ENCODE measurements at regions not wholly inside any gene's neighbourhood (a gene's known extent, or its start where the extent isn't known, plus 50 kb on each side); places are given as distances from the start of the nearest gene placed in this dataset.

GRCh38 chr7:145263886-145264285 lies 428.0 kb upstream of the TPK1 start:
- DNase-seq: no peak
- WGBS: 0% methylated on average over 1 of the region's 1 CpG
- intact Hi-C loops (cut with DNase I): no loop called here
- Histone ChIP-seq H3K4me3 (ENCODE audit: low read length) (no peak overlapping the region), H3K27ac (ENCODE audit: low read length) (no peak overlapping the region), H3K4me1 (ENCODE audit: control insufficient read depth, insufficient read depth, low read length) (no peaks in the 10 kb centered on the region), H3K9me3 (ENCODE audit: control insufficient read depth, low read length) (no peaks in the 10 kb centered on the region), H3K27me3 (ENCODE audit: control insufficient read depth, insufficient read depth) (no peaks in the 10 kb centered on the region)
- ATAC-seq: no peak

DNA sequence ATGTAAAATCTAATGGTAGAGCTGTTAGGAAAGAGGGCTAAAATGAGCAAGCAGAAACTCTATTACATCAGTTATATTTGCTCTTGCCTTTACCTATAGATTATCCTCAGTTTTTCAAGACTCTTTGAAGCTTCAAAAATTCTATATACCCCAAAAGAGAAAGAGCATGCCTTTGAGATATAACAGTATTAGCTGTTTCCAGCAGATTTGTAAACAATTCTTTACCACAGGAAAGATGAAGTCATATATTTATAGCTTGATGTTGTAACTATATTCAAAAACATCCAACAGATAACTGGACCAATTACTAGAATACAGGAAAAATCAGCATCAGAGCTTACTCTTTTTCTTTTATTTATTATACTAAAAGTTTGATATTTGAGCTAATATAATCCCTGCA lies 416.2 kb upstream of the TPK1 start:
- Histone ChIP-seq H3K4me1 (ENCODE audit: control insufficient read depth, insufficient read depth, low read length) (no peaks in the 10 kb centered on the region), H3K4me3 (ENCODE audit: low read length) (no peak overlapping the region), H3K27ac (ENCODE audit: low read length) (no peak overlapping the region), H3K9me3 (ENCODE audit: control insufficient read depth, low read length) (no peaks in the 10 kb centered on the region), H3K27me3 (ENCODE audit: control insufficient read depth, insufficient read depth) (no peaks in the 10 kb centered on the region)
- intact Hi-C loops (cut with DNase I): no loop called here
- no peak for ATAC-seq
- no peak for DNase-seq

GRCh38 chr7:145224775-145225174 lies 388.9 kb upstream of the TPK1 start:
- intact Hi-C loops (cut with DNase I): no loop called here
- 41% methylated on average over 4 of the region's 4 CpGs for WGBS

GRCh38 chr7:145219461-145219860 lies 383.6 kb upstream of the TPK1 start:
- Histone ChIP-seq H3K4me3 (ENCODE audit: low read length) (no peak overlapping the region), H3K9me3 (ENCODE audit: control insufficient read depth, low read length) (no peaks in the 10 kb centered on the region), H3K4me1 (ENCODE audit: control insufficient read depth, insufficient read depth, low read length) (no peaks in the 10 kb centered on the region), H3K27ac (ENCODE audit: low read length) (no peak overlapping the region), H3K27me3 (ENCODE audit: control insufficient read depth, insufficient read depth) (no peaks in the 10 kb centered on the region)
- WGBS: 68% methylated on average over 4 of the region's 4 CpGs
- ATAC-seq: peak; percentile 56 to 74
- intact Hi-C loops (cut with DNase I): no loop called here
- DNase-seq: peak in 2 of 3 donors; percentile 20 to 34

More at GRCh38 chr7:145224775-145225174, 388.9 kb upstream of the TPK1 start:
- Histone ChIP-seq H3K4me1 (ENCODE audit: control insufficient read depth, insufficient read depth, low read length) (no peaks in the 10 kb centered on the region), H3K9me3 (ENCODE audit: control insufficient read depth, low read length) (no peaks in the 10 kb centered on the region), H3K27me3 (ENCODE audit: control insufficient read depth, insufficient read depth) (no peaks in the 10 kb centered on the region), H3K4me3 (ENCODE audit: low read length) (no peak overlapping the region), H3K27ac (ENCODE audit: low read length) (no peak overlapping the region)
- DNase-seq (no peak), ATAC-seq (no peak)

DNA sequence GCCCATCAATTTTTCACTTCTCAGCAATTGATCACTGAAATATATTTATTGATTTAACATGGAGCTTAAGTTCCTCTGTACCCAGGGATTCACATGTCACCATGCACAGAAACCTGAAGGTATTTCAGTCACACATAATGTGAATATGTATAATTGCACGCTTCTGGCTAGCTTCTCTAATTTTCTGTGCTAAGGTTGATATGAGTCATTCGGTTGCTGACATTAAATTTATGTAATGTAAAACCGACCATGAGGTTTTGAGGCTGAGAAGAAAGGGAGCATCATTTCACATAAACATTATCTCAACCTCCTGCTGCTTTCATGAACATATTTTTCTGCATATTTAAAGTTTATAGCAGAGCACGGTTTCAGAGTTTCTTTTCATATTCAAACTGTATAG lies 381.0 kb upstream of the TPK1 start:
- no peak for ATAC-seq

DNA sequence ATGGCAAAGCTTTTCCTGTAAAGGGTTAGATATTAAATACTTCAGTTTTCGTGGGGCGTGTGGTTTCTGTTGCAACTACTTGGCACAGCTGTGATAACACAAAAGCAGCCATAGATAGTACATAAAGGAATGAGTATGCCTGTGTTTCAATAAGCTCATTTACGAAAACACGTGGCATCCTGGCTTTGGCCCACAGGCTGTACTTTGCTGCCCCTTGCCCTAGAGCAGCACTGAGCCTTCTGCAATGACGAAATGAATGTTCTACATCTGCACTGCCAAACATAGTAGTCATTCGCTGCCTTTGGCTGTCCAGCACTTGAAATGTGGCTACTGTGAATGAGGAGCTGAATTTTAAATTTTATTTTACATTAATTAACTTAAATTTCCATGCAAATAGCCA lies 376.2 kb upstream of the TPK1 start:
- Histone ChIP-seq H3K27ac (ENCODE audit: low read length) (no peak overlapping the region), H3K4me3 (ENCODE audit: low read length) (no peak overlapping the region), H3K27me3 (ENCODE audit: control insufficient read depth, insufficient read depth) (no peaks in the 10 kb centered on the region), H3K4me1 (ENCODE audit: control insufficient read depth, insufficient read depth, low read length) (no peaks in the 10 kb centered on the region), H3K9me3 (ENCODE audit: control insufficient read depth, low read length) (no peaks in the 10 kb centered on the region)
- no peak for DNase-seq
- 62% methylated on average over 6 of the region's 6 CpGs for WGBS
- no peak for ATAC-seq
- intact Hi-C loops (cut with DNase I): no loop called here

More for the DNA sequence above, 381.0 kb upstream of the TPK1 start:
- intact Hi-C loops (cut with DNase I): no loop called here
- Histone ChIP-seq H3K27me3 (ENCODE audit: control insufficient read depth, insufficient read depth) (no peaks in the 10 kb centered on the region), H3K9me3 (ENCODE audit: control insufficient read depth, low read length) (no peaks in the 10 kb centered on the region), H3K4me1 (ENCODE audit: control insufficient read depth, insufficient read depth, low read length) (no peaks in the 10 kb centered on the region), H3K27ac (ENCODE audit: low read length) (no peak overlapping the region), H3K4me3 (ENCODE audit: low read length) (no peak overlapping the region)
- DNase-seq: no peak
- 69% methylated on average over 4 of the region's 4 CpGs for WGBS

DNA sequence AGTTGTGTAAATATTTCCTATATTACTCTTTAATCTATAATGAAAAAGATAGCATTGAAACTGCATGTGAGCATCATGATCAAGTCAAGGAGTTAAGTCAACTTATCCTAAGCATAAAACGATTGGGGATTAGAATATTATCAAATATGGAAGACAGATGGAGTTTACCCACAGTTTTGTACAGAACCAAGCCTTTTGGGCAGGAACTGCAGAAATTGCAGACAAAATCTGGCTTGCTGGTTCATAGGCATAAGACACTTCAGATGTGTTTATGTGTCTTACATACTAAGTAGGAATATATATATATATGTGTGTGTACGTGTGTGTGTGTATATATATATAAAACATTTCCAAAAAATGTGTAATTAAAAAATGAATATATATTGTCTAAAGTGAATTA lies 375.4 kb upstream of the TPK1 start:
- Histone ChIP-seq H3K4me3 (ENCODE audit: low read length) (no peak overlapping the region), H3K4me1 (ENCODE audit: control insufficient read depth, insufficient read depth, low read length) (no peaks in the 10 kb centered on the region), H3K27ac (ENCODE audit: low read length) (no peak overlapping the region), H3K9me3 (ENCODE audit: control insufficient read depth, low read length) (no peaks in the 10 kb centered on the region), H3K27me3 (ENCODE audit: control insufficient read depth, insufficient read depth) (no peaks in the 10 kb centered on the region)
- DNase-seq: no peak
- no peak for ATAC-seq
- intact Hi-C loops (cut with DNase I): no loop called here
- WGBS: 57% methylated on average over 2 of the region's 2 CpGs

GRCh38 chr7:145193951-145194350 lies 358.1 kb upstream of the TPK1 start:
- no peak for ATAC-seq
- WGBS: 79% methylated on average over 4 of the region's 4 CpGs
- H3K9me3 ChIP-seq (ENCODE audit: control insufficient read depth, low read length): no peaks in the 10 kb centered on the region
- no peaks in the 10 kb centered on the region for H3K27me3 ChIP-seq (ENCODE audit: control insufficient read depth, insufficient read depth)
- DNase-seq: no peak
- intact Hi-C loops (cut with DNase I): no loop called here
- no peaks in the 10 kb centered on the region for H3K4me1 ChIP-seq (ENCODE audit: control insufficient read depth, insufficient read depth, low read length)
- no peak overlapping the region for H3K27ac ChIP-seq (ENCODE audit: low read length)
- H3K4me3 ChIP-seq (ENCODE audit: low read length): no peak overlapping the region

- H3K4me3 ChIP-seq (ENCODE audit: low read length): no peak overlapping the region
- intact Hi-C loops (cut with DNase I): no loop called here
- DNase-seq (no peak), ATAC-seq (no peak)
- H3K9me3 ChIP-seq (ENCODE audit: control insufficient read depth, low read length): no peaks in the 10 kb centered on the region
- H3K27me3 ChIP-seq (ENCODE audit: control insufficient read depth, insufficient read depth): no peaks in the 10 kb centered on the region
- WGBS: 88% methylated on average over 2 of the region's 2 CpGs
- no peak overlapping the region for H3K27ac ChIP-seq (ENCODE audit: low read length)
- H3K4me1 ChIP-seq (ENCODE audit: control insufficient read depth, insufficient read depth, low read length): no peaks in the 10 kb centered on the region
Observed at GRCh38 chr7:145184956-145185355, 349.1 kb upstream of the TPK1 start.

- no peaks in the 10 kb centered on the region for H3K27me3 ChIP-seq (ENCODE audit: control insufficient read depth, insufficient read depth)
- no peaks in the 10 kb centered on the region for H3K9me3 ChIP-seq (ENCODE audit: control insufficient read depth, low read length)
- no peak overlapping the region for H3K4me3 ChIP-seq (ENCODE audit: low read length)
- no peak for DNase-seq
- WGBS: 46% methylated on average over 4 of the region's 4 CpGs
- no peak for ATAC-seq
- no peaks in the 10 kb centered on the region for H3K4me1 ChIP-seq (ENCODE audit: control insufficient read depth, insufficient read depth, low read length)
- H3K27ac ChIP-seq (ENCODE audit: low read length): no peak overlapping the region
- intact Hi-C loops (cut with DNase I): no loop called here
Observed at GRCh38 chr7:145183069-145183468, 347.2 kb upstream of the TPK1 start.

GRCh38 chr7:145175366-145175765 lies 339.5 kb upstream of the TPK1 start:
- WGBS: 77% methylated on average over 2 of the region's 2 CpGs
- ATAC-seq (no peak), DNase-seq (no peak)
- Histone ChIP-seq H3K4me3 (ENCODE audit: low read length) (no peak overlapping the region), H3K4me1 (ENCODE audit: control insufficient read depth, insufficient read depth, low read length) (no peaks in the 10 kb centered on the region), H3K27me3 (ENCODE audit: control insufficient read depth, insufficient read depth) (no peaks in the 10 kb centered on the region), H3K27ac (ENCODE audit: low read length) (no peak overlapping the region), H3K9me3 (ENCODE audit: control insufficient read depth, low read length) (no peaks in the 10 kb centered on the region)
- intact Hi-C loops (cut with DNase I): no loop called here

DNA sequence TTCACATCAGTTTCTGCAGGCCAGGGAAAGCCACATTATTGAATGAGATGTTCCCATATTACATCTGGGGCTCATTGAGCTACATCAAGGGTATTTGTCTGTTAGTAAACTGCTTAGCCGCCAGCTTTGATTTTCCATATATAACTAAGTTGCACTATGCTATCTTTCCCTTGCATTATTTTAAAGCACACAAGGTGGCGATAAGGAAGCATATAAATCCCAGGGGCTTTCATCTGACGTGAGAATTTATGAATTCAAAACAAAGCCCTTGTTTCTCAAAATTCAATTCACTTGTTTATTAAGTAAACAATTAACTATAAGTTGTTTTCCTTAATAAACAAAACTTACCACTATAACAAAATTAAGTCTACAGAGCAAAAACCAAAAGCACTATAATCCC lies 334.1 kb upstream of the TPK1 start:
- no peak for DNase-seq
- no peak overlapping the region for H3K4me3 ChIP-seq (ENCODE audit: low read length)
- no peaks in the 10 kb centered on the region for H3K9me3 ChIP-seq (ENCODE audit: control insufficient read depth, low read length)
- no peak for ATAC-seq
- intact Hi-C loops (cut with DNase I): no loop called here
- H3K4me1 ChIP-seq (ENCODE audit: control insufficient read depth, insufficient read depth, low read length): no peaks in the 10 kb centered on the region
- H3K27me3 ChIP-seq (ENCODE audit: control insufficient read depth, insufficient read depth): no peaks in the 10 kb centered on the region
- WGBS: 42% methylated on average over 3 of the region's 3 CpGs
- no peak overlapping the region for H3K27ac ChIP-seq (ENCODE audit: low read length)
